ENCODE measurements at regions not wholly inside any gene's neighbourhood (a gene's known extent, or its start where the extent isn't known, plus 50 kb on each side); places are given as distances from the start of the nearest gene placed in this dataset.

DNA sequence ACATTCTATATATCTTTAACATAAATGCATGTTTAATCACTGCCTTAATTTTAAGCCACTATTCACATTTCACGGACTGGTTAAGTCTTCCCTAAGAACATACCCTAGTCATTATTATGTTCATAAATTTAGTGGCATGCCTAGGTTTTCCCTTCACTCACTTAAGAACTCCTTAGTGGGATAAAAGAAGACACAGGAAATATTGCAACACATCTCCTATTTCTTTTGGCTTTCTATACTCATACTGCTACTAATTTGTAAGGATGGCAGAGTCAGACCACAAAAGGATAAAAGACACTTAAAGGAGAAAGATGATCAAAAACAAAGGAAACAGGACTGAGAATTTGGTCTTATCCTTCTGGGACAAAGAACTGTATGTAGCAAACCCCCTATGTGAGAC lies 951.4 kb downstream of the SORCS3 start:
- TF ChIP-seq POLR2A (IDR thresholded peaks at IDR 0.05), result no peak
- no peak for TF ChIP-seq CTCF (IDR thresholded peaks at IDR 0.05)
